ENCODE measurements at regions not wholly inside any gene's neighbourhood (a gene's known extent, or its start where the extent isn't known, plus 50 kb on each side); places are given as distances from the start of the nearest gene placed in this dataset.
A peak's percentile ranks its signal among the peaks of the same experiment; 100 is the strongest.

DNA sequence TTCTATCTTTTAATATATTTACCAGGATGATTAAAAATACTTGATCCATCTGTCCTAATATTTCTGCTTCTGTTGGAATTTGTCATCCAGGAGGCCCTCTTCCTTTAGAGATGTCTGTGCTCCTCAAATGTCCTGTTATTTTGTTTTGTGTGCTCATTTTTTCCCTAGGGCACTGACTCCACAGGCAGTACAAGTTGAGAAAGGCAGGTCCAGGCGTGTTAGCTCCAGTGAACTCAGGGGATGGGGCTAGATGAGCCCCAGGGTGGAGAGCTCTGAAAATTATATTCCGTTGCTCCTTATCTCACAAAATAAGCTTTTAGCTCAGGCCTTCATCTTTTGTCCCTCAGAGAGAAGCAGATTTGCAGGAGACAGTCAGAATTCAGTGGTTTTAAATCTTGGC, 105.7 kb downstream of the SLC4A3 start:
- no peak for DNase-seq (ENCODE audit: low spot score)
- WGBS = 77% methylated on average over 2 of the region's 2 CpGs
- Histone ChIP-seq H3K27ac (no peak overlapping the region), H3K36me3 (no peaks in the 10 kb centered on the region), H3K9me3 (no peaks in the 10 kb centered on the region), H3K4me3 (no peak overlapping the region), H3K4me1 (replicated peaks) (no peaks in the 10 kb centered on the region), H3K27me3 (replicated peaks; ENCODE audit: insufficient read depth) (no peaks in the 10 kb centered on the region)
- TF ChIP-seq, protein P1, sequence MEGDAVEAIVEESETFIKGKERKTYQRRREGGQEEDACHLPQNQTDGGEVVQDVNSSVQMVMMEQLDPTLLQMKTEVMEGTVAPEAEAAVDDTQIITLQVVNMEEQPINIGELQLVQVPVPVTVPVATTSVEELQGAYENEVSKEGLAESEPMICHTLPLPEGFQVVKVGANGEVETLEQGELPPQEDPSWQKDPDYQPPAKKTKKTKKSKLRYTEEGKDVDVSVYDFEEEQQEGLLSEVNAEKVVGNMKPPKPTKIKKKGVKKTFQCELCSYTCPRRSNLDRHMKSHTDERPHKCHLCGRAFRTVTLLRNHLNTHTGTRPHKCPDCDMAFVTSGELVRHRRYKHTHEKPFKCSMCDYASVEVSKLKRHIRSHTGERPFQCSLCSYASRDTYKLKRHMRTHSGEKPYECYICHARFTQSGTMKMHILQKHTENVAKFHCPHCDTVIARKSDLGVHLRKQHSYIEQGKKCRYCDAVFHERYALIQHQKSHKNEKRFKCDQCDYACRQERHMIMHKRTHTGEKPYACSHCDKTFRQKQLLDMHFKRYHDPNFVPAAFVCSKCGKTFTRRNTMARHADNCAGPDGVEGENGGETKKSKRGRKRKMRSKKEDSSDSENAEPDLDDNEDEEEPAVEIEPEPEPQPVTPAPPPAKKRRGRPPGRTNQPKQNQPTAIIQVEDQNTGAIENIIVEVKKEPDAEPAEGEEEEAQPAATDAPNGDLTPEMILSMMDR (IDR thresholded peaks at IDR 0.05) = no peak
- TF ChIP-seq POLR2AphosphoS5 (IDR thresholded peaks at IDR 0.05) = no peak
- TF ChIP-seq POLR2A (IDR thresholded peaks at IDR 0.05) = no peak
- intact Hi-C loops (cut with DNase I) = loop anchor here (10.0 kb wide), 1 partner anchor 952 kb away; no protein-coding TSS in a partner anchor

DNA sequence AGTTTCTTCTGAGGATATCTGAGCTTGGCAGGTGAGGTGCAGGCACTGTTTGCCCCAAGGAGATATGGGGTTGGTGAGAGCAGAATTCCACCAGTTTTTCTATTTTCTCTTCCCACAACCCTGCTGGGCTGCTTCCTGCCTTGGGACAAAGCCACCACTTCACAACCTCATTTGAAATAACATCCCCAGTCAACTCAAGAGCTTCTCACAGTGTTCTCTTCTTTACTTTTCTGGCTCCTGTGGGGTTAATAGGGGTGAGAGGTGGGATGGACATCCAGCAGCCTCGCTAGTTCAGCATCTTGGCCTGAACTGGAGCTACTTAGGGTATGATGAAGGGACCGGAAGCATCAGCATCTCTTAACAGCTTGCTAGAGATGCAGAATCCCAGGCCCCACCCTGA, 106.3 kb downstream of the SLC4A3 start:
- H3K27me3 ChIP-seq (replicated peaks; ENCODE audit: insufficient read depth) = no peaks in the 10 kb centered on the region
- no peak overlapping the region for H3K27ac ChIP-seq
- H3K9me3 ChIP-seq = no peaks in the 10 kb centered on the region
- TF ChIP-seq, protein P1 (IDR thresholded peaks at IDR 0.05) = no peak
- TF ChIP-seq POLR2A (IDR thresholded peaks at IDR 0.05) = no peak
- TF ChIP-seq POLR2AphosphoS5 (IDR thresholded peaks at IDR 0.05) = no peak
- no peaks in the 10 kb centered on the region for H3K36me3 ChIP-seq
- H3K4me1 ChIP-seq (replicated peaks) = no peaks in the 10 kb centered on the region
- no peak for DNase-seq (ENCODE audit: low spot score)
- intact Hi-C loops (cut with DNase I) = loop anchor here (2.0 to 10.0 kb wide), 2 partner anchors 951 to 1839 kb away; partner anchors contain the start of gene EPHA4
- WGBS = 89% methylated on average over 2 of the region's 2 CpGs
- H3K4me3 ChIP-seq = no peak overlapping the region

DNA sequence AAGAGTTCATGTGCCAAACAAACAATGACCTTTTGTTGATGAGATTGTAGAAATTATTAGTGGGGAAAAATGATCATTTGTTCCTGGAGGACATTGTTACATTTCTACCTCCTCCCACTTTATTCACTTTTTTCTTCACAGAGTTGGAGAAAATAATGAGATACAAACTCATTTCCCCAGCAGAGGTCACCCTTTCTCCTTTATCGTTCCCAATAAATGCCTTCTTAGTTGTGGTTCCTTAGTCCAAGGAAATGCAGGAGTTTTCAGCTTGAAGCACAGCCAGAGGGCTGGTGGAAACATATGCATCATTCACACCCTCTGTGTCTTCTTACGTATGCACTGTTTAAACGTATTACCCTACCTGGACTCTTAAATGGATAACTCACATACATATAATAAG, 108.8 kb downstream of the SLC4A3 start:
- 10% methylated on average over 3 of the region's 3 CpGs for WGBS
- no peaks in the 10 kb centered on the region for H3K4me1 ChIP-seq (replicated peaks)
- no peak for TF ChIP-seq POLR2A (IDR thresholded peaks at IDR 0.05)
- TF ChIP-seq, protein P1 (IDR thresholded peaks at IDR 0.05) = peak; percentile 25 to 66 (median 52)
- intact Hi-C loops (cut with DNase I) = loop anchor here (10.0 kb wide), 1 partner anchor 949 kb away; no protein-coding TSS in a partner anchor
- peak; percentile 29 for DNase-seq (ENCODE audit: low spot score)
- no peaks in the 10 kb centered on the region for H3K9me3 ChIP-seq
- H3K4me3 ChIP-seq = no peak overlapping the region
- H3K27me3 ChIP-seq (replicated peaks; ENCODE audit: insufficient read depth) = peaks cover 3% of the 10 kb centered on the region
- H3K36me3 ChIP-seq = no peaks in the 10 kb centered on the region
- no peak overlapping the region for H3K27ac ChIP-seq

DNA sequence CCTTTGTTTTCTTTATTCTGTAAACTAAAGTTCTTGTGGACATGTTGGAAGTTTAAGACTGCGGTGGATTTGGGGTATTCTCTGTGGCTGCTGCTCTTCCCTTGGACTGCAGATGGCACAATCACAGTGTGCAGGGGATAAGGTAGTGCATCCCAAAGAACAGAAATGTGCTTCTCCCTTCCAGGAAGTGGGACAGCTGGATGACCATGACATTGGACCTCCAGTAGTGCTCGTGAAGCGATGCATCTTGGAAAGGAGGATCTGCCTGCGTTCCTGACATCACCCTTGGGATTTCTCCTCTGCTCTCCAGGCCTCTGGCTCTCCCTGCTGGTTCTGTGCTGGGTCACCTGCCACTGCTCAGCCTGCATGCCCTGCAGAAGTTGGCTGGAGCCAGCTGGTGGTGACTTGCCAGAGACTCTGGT, 109.9 kb downstream of the SLC4A3 start:
- no peak overlapping the region for H3K4me3 ChIP-seq
- peaks cover 3% of the 10 kb centered on the region for H3K27me3 ChIP-seq (replicated peaks; ENCODE audit: insufficient read depth)
- no peaks in the 10 kb centered on the region for H3K4me1 ChIP-seq (replicated peaks)
- no peaks in the 10 kb centered on the region for H3K9me3 ChIP-seq
- TF ChIP-seq, protein P1 (IDR thresholded peaks at IDR 0.05) = peak in 2 of 4 experiments; percentile 26 to 32
- TF ChIP-seq POLR2AphosphoS5 (IDR thresholded peaks at IDR 0.05) = no peak
- TF ChIP-seq POLR2A (IDR thresholded peaks at IDR 0.05) = no peak
- no peaks in the 10 kb centered on the region for H3K36me3 ChIP-seq
- 68% methylated on average over 4 of the region's 4 CpGs for WGBS
- no peak for DNase-seq (ENCODE audit: low spot score)
- H3K27ac ChIP-seq = no peak overlapping the region
- intact Hi-C loops (cut with DNase I) = loop anchor here (10.0 kb wide), 1 partner anchor 948 kb away; no protein-coding TSS in a partner anchor

DNA sequence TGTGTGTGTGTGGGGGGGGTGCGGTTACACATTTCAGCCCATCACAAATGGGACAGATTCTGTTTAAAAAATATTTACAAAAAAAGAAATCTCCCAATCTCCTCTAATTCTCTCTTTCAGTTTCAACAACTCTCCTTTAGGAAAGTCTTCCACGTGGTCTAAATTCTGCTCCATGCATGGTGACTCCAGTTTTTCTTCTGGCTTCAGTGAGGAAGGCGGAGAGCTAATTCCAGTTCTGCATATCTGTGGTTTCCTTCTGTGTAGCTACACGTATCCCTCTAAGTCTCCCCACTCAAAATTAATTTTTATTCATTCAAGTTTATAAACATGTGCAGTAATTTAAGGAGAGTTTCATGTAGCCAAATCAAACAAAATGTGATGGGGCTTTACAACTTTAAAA, 111.6 kb downstream of the SLC4A3 start:
- TF ChIP-seq POLR2AphosphoS5 (IDR thresholded peaks at IDR 0.05) (no peak), POLR2A (IDR thresholded peaks at IDR 0.05) (no peak)
- TF ChIP-seq, protein P1 (IDR thresholded peaks at IDR 0.05) = no peak
- WGBS = 73% methylated on average over 4 of the region's 4 CpGs
- H3K4me1 ChIP-seq (replicated peaks) = no peaks in the 10 kb centered on the region
- no peak for DNase-seq (ENCODE audit: low spot score)
- no peaks in the 10 kb centered on the region for H3K36me3 ChIP-seq
- H3K4me3 ChIP-seq = no peak overlapping the region
- peaks cover 3% of the 10 kb centered on the region for H3K27me3 ChIP-seq (replicated peaks; ENCODE audit: insufficient read depth)
- intact Hi-C loops (cut with DNase I) = loop anchor here (10.0 kb wide), 1 partner anchor 946 kb away; no protein-coding TSS in a partner anchor
- no peak overlapping the region for H3K27ac ChIP-seq
- H3K9me3 ChIP-seq = no peaks in the 10 kb centered on the region
